ENCODE measurements at regions not wholly inside any gene's neighbourhood (a gene's known extent, or its start where the extent isn't known, plus 50 kb on each side); places are given as distances from the start of the nearest gene placed in this dataset.

- no peak for DNase-seq (ENCODE audit: low read depth in 1 of 2, low spot score in 1 of 2)
Measured at GRCh38 chr13:106916329-106916976, 348.5 kb upstream of the ARGLU1 start.

- DNase-seq (ENCODE audit: low read depth in 1 of 2, low spot score in 1 of 2): no peak
Measured at GRCh38 chr13:106915146-106915545, 347.2 kb upstream of the ARGLU1 start.

DNA sequence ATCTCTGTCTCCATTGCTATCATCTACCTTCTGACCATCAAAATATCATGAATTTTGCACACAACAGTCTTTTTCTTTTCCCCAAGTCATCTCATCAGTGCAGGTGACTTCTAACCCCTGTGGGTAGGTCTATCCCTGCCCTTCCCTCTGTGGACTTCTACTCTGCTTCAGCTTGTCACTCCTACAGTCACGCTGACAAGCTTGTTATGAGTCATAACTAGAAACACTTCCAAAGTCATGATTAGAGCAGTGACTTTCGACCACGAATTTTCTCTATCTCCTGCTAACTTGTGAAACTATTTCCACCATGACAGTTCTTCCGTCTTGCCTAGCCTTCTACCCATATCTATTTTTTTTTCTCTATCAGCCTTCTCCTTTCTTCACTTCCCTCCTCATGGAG lies 343.7 kb upstream of the ARGLU1 start:
- no peak for DNase-seq (ENCODE audit: low read depth in 1 of 2, low spot score in 1 of 2)

GRCh38 chr13:106911020-106911419 lies 343.1 kb upstream of the ARGLU1 start:
- no peak for DNase-seq (ENCODE audit: low read depth in 1 of 2, low spot score in 1 of 2)

DNA sequence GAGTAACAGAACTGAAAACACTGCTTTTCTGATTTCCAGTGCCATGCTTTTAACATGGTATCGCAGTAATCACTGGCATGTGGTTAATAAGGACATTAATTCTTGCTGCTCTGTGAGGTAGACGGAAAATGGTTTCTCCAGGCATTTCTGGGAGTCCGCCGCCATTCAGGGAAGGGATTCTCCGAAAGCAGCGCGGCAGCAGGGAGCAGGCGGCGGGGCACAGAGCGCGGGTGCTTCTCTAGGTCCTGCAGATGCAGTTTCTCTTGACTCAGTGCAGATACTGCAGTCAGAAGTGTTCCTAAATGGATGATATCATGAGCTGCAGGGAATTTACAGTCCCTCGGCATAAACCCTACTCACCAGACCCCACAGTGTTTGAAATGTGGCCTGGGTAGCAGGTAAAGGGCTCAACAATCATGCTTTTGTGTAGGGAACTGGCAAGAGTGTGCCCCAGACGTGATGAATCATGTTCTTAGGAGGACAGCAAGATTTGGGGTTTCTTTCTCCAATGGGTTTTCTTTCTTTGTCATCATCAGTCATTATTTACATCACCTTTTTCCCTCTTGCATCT lies 338.6 kb upstream of the ARGLU1 start:
- no peak for DNase-seq (ENCODE audit: low read depth in 1 of 2, low spot score in 1 of 2)

DNA sequence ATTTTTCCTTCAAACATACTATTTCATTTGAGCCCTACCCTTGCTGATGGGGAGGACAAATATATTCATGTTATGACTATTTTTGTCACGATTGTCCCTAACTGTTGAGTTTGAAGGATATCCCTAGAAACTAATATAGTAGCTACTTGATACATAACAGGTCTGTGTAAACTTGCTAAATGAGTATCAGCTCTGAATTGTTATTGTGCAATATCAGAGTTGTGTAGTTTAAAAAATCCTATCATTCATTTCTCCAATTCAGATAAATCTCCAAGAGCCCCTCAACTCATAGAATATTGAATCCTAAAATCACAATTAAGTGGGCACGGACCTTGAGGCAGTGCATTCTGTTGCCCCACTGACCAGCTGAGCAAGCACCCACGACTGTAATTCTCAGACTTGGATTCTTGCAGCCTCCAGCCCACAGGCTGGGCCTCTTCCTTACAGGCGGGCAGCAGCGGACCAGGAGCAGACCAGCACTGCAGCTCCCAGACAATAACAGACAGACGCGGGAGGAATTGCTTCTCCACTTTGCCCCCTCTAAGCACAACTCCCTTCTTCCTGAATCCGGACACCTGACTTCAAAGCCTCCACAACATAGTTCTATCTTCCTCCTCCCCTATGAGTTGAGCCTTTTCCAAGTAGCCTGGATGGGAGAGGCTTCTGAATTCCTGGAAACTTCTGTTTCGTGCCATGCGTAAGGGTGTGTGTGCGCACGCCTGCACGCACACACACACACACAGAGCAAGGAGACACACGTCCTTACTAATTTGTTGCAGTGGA lies 337.6 kb upstream of the ARGLU1 start:
- no peak for DNase-seq (ENCODE audit: low read depth in 1 of 2, low spot score in 1 of 2)

DNA sequence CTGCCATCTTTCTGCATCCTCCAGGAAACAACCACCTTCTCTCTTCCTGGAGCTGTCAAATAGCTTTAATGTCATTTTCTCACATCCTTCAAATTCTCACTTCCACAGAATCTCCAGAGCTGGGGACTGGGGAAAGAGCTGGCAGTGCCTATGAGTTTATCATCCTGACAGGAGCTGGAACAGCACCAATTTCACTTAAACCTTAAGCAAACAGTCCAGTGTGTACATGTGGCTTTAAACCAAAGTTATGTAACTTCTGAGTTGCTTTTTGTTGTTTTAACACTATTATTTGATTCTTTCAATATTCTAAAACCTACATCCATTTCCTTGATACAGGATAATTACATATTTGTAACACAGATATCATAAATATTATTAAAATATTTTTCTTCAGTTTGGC lies 331.5 kb upstream of the ARGLU1 start:
- no peak for DNase-seq (ENCODE audit: low read depth in 1 of 2, low spot score in 1 of 2)

- no peak for DNase-seq (ENCODE audit: low read depth in 1 of 2, low spot score in 1 of 2)
Measured at GRCh38 chr13:106898231-106898630, 330.3 kb upstream of the ARGLU1 start.

GRCh38 chr13:106888148-106888547 lies 320.2 kb upstream of the ARGLU1 start:
- DNase-seq (ENCODE audit: low read depth in 1 of 2, low spot score in 1 of 2): no peak

- DNase-seq (ENCODE audit: low read depth in 1 of 2, low spot score in 1 of 2): no peak
Measured at GRCh38 chr13:106887686-106888085, 319.7 kb upstream of the ARGLU1 start.

GRCh38 chr13:106883976-106884375 lies 316.0 kb upstream of the ARGLU1 start:
- no peak for DNase-seq (ENCODE audit: low read depth in 1 of 2, low spot score in 1 of 2)

- no peak for DNase-seq (ENCODE audit: low read depth in 1 of 2, low spot score in 1 of 2)
Measured at GRCh38 chr13:106882246-106882645, 314.3 kb upstream of the ARGLU1 start.

- no peak for DNase-seq (ENCODE audit: low read depth in 1 of 2, low spot score in 1 of 2)
Measured at GRCh38 chr13:106879806-106880205, 311.9 kb upstream of the ARGLU1 start.

DNA sequence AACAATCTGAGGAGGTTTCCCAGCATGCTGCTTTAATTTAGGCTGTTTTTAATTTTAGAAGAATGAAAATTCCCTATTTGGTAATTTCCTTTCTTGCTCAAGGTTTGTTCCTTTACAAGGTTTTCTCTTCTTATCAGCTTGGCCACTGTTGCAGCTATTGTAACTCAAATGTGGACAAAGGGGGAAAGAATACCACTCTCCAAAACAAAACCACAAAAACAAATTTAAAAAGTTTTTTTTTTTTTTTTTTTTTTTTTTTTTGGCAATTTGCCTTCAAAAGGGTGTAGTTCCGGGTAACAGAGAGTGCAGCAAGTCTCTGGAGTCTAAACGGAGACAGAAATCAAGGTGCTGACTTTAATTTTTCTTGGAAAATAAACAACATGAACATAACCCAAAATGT lies 306.4 kb upstream of the ARGLU1 start:
- DNase-seq (ENCODE audit: low read depth in 1 of 2, low spot score in 1 of 2): no peak

DNA sequence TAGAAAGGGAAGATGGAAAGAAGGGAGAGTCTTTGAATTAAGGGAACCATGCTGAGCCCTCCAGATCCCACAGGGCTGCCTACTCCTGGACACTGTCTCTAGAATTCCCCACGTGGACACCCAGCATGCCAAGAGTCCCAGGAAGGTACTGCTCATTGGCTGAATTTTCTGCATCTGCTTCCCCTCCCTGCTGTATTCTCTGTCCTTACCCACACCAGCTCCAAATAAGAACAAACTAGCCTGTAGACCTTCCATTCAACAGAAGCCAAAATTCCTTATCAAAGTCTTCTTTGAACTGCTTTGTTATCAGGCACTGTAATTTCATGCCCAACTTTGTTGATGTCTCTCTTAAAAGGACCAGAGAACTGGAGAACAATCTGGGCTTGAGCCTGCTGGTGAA lies 305.9 kb upstream of the ARGLU1 start:
- no peak for DNase-seq (ENCODE audit: low read depth in 1 of 2, low spot score in 1 of 2)

- no peak for DNase-seq (ENCODE audit: low read depth in 1 of 2, low spot score in 1 of 2)
Measured at GRCh38 chr13:106867249-106867648, 299.3 kb upstream of the ARGLU1 start.

DNA sequence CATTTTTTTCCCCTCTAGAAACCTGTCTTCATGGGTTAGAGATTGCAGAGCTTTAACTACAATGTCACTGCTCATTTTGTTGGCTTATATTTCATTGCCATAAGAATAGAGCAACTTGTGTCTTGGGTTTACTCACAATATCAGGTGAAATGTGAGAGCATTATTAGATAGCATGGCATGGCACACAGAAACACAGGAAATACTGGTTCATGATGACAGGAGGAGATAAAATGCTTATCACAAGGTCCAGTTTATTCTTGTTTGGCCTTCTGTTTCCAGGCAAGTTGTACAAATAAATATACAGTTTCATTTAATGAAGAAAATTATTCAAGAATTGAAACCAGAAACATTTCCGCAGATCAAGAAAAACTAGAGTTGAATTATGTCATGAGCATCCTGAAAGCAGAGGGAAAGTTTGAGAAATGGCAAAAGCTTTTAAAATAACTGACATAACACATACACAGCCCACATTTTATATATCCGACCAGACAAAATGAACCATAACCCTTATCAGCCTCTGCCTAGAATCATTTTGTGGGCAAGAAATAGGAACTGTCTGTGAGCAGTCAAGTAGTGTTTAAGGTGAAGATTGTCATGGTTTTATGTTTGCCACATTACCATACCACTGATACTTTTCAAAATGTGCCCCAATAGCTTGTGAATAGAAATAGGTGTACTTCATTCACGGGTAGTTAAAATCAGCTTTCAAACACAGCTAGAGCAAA lies 297.9 kb upstream of the ARGLU1 start:
- DNase-seq (ENCODE audit: low read depth in 1 of 2, low spot score in 1 of 2): no peak

- DNase-seq (ENCODE audit: low read depth in 1 of 2, low spot score in 1 of 2): no peak
Measured at GRCh38 chr13:106859533-106859904, 291.6 kb upstream of the ARGLU1 start.

- DNase-seq (ENCODE audit: low read depth in 1 of 2, low spot score in 1 of 2): no peak
Measured at GRCh38 chr13:106858903-106859532, 291.1 kb upstream of the ARGLU1 start.

DNA sequence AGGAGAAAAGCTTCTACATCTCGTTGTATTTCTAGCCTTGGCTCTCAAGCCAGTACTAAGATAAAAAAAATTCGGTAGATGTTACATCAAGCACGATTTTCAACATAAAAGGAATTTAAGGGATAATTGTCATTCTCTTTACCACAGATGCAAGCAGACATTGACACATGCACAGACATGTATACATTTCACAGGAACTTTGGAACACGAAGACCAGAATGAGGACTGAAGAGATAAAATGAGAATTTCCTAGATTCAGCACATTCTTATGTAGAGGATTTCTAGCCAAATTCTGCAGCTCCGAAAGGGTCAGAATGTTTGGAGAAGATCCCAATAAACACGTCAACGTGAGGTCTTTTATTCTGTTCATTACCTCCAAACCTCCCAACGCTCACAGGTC lies 284.5 kb upstream of the ARGLU1 start:
- no peak for DNase-seq (ENCODE audit: low read depth in 1 of 2, low spot score in 1 of 2)

DNA sequence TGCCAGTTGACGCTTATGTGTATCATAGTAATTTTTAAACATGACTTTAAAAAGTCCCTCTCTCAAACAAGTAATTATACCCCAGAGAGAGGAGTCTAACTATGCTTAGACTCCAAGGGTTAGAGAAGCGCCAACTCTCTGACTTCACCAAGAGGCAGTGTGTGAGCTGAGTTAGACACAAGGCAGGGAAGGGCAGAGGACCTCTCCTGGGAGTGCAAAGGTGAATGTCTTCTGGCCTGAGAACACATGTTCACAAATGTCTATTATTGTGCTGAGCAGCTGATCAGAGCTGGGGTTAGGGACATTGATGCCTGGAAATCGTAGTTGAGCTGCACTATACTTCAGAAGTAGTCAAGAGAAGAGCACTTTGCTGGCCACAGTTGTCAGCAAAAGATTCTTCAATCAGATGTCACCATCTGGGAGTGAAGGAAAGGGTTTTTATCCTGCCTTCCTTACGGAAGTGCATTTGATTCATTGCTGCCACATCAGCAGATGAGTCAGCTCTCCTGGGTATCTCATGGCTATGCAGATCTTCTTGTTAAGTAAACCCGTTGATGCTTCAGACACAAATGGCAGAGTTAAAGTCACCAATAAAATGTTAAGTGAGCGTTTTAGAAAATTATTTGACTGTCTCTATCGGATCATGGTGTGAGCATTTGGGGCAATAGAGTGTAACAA lies 283.2 kb upstream of the ARGLU1 start:
- DNase-seq (ENCODE audit: low read depth in 1 of 2, low spot score in 1 of 2): no peak
